A549 (cell line): ENCODE measurements at regions not wholly inside any gene's neighbourhood (a gene's known extent, or its start where the extent isn't known, plus 50 kb on each side); places are given as distances from the start of the nearest gene placed in this dataset.
"Not testable (repeated sequence)": the region's sequence is repeated elsewhere in the genome, so short reads cannot be mapped to it uniquely, and the experiment has no call there.

Experiments used
- ATAC-seq, 2 experiments: fragments of 200-7000 bp in 1 of 2; fragments of >200 bp in 1 of 2; cut with Nextera tagmentation in 1 of 2; cut with Tn5 transposase in 1 of 2; 3 replicates each; pipeline versions ENCODE4 v1.8.0 to v1.9.1; 2018 to 2020; ENCODE audit warnings: mild to moderate bottlenecking in 1 of 2, moderate library complexity in 1 of 2
- CTCF ChIA-PET: fragments of 300-600 bp; sonication (Branson Sonifier 250); formaldehyde crosslinking; extraction: SDS; loops from one replicate; lab custom pipeline; 2021; ENCODE audit warnings: antibody characterized with exemption, inconsistent platforms; lab: Yijun Ruan, JAX
- POLR2A ChIA-PET: fragments of 350-600 bp; formaldehyde crosslinking; extraction: SDS; loops from one replicate; lab custom pipeline; 2021; ENCODE audit warnings: antibody characterized with exemption, inconsistent platforms; lab: Yijun Ruan, JAX
- DNase-seq, 2 experiments: peaks; one replicate each; pipeline versions ENCODE4 v3.0.0 to v3.0.0-alpha.2; 2011 to 2016; ENCODE audit warnings: low read depth in 1 of 2, low spot score in 1 of 2
- FAIRE-seq: peaks from 2 replicates; lab custom pipeline; 2011; peaks lifted over from hg19 to GRCh38; lab: Jason Lieb, UNC
- H3K27ac ChIP-seq, 2 experiments: fragments of >200 bp; sonication (Bioruptor Twin); formaldehyde crosslinking; 3 replicates each; pipeline ENCODE4 v1.5.1; 2016 to 2017
- H3K4me1 ChIP-seq: fragments of >200 bp; sonication (Bioruptor Twin); formaldehyde crosslinking; 3 replicates; pipeline ENCODE4 v1.6.1; 2016
- H3K4me2 ChIP-seq: fragments of >200 bp; sonication (Bioruptor Twin); formaldehyde crosslinking; 3 replicates; pipeline ENCODE4 v1.6.1; 2016
- H3K4me3 ChIP-seq: fragments of >200 bp; sonication (Bioruptor Twin); formaldehyde crosslinking; 3 replicates; pipeline ENCODE4 v1.5.1; 2016
- H3K9me3 ChIP-seq: fragments of >200 bp; sonication (Bioruptor Twin); formaldehyde crosslinking; 3 replicates; pipeline ENCODE4 v1.6.1; 2016
- BHLHE40 ChIP-seq: IDR thresholded peaks from 2 replicates; pipeline ENCODE4 v1.6.1; 2012; ENCODE audit warnings: low read depth, low read length, inconsistent platforms
- CEBPB ChIP-seq, 2 experiments: fragments of >200 bp in 1 of 2; sonication (Bioruptor Twin) in 1 of 2; formaldehyde crosslinking in 1 of 2; IDR thresholded peaks; 2 replicates each; pipeline ENCODE4 v1.6.1; 2012 to 2016
- E2F6 ChIP-seq: IDR thresholded peaks from 2 replicates; pipeline ENCODE4 v1.6.1; 2012; ENCODE audit warnings: low read depth, borderline replicate concordance
- EP300 ChIP-seq, 2 experiments: fragments of >200 bp; sonication (Bioruptor Twin); formaldehyde crosslinking; IDR thresholded peaks; 2 replicates in 1 of 2; 3 replicates in 1 of 2; pipeline ENCODE4 v1.6.1; 2016 to 2017
- ESRRA ChIP-seq: fragments of 150-350 bp; IDR thresholded peaks from 2 replicates; pipeline ENCODE4 v1.6.1; 2014; ENCODE audit warnings: mild to moderate bottlenecking, low read length, borderline replicate concordance
- FOSB ChIP-seq: fragments of 250-450 bp; sonication (Bioruptor Pico); IDR thresholded peaks from 2 replicates; pipeline ENCODE4 v1.5.0; 2020; ENCODE audit warnings: mild to moderate bottlenecking, moderate library complexity
- FOXS1 ChIP-seq: fragments of 250-450 bp; sonication (Bioruptor Pico); IDR thresholded peaks from 2 replicates; pipeline ENCODE4 v1.5.0; 2020; ENCODE audit warnings: mild to moderate bottlenecking, moderate library complexity
- JUN ChIP-seq, 2 experiments: fragments of >200 bp; sonication (Bioruptor Twin); formaldehyde crosslinking; IDR thresholded peaks; 2 replicates in 1 of 2; 3 replicates in 1 of 2; pipeline ENCODE4 v1.6.1; 2016 to 2017
- KDM1A ChIP-seq: fragments of 200-600 bp; sonication (generic); IDR thresholded peaks from 2 replicates; pipeline ENCODE4 v1.6.1; 2016; ENCODE audit warnings: low read depth, mild to moderate bottlenecking
- MYC ChIP-seq: IDR thresholded peaks from 2 replicates; pipeline ENCODE4 v1.6.1; 2012; ENCODE audit warnings: mild to moderate bottlenecking, inconsistent platforms, low read length, improper control_type of control experiment, borderline replicate concordance
- PHF8 ChIP-seq: fragments of 200-600 bp; sonication (generic); IDR thresholded peaks from 2 replicates; pipeline ENCODE4 v1.6.1; 2016; ENCODE audit warnings: low read depth, mild to moderate bottlenecking, antibody characterized with exemption, moderate library complexity, borderline replicate concordance
- RAD21 ChIP-seq, 2 experiments: fragments of >200 bp in 1 of 2; sonication (Bioruptor Twin) in 1 of 2; formaldehyde crosslinking in 1 of 2; IDR thresholded peaks in 1 of 2; conservative IDR thresholded peaks in 1 of 2; 2 replicates in 1 of 2; 3 replicates in 1 of 2; pipeline ENCODE4 v1.6.1; 2012 to 2018; ENCODE audit warnings: inconsistent platforms in 1 of 2
- SMC3 ChIP-seq: fragments of >200 bp; sonication (Bioruptor Twin); formaldehyde crosslinking; IDR thresholded peaks from 3 replicates; pipeline ENCODE4 v1.6.1; 2018; ENCODE audit warnings: inconsistent platforms
- SREBF2 ChIP-seq: fragments of 450-650 bp; IDR thresholded peaks from 2 replicates; pipeline ENCODE4 v1.6.1; 2014; ENCODE audit warnings: mild to moderate bottlenecking, moderate library complexity
- ZC3H11A ChIP-seq: fragments of 450-650 bp; IDR thresholded peaks from 2 replicates; pipeline ENCODE4 v1.6.1; 2014; ENCODE audit warnings: antibody characterized with exemption, mild to moderate bottlenecking
- ZFP36 ChIP-seq: fragments of 450-650 bp; IDR thresholded peaks from 2 replicates; pipeline ENCODE4 v1.6.1; 2014; ENCODE audit warnings: borderline replicate concordance; ENCODE audit not compliant: partially characterized antibody
- WGBS: methylation state at CpG from one replicate; pipeline ENCODE4 v1.1.6; 2017; ENCODE audit errors: missing lambda C conversion rate; 5-methylcytosine and 5-hydroxymethylcytosine counted together
- TF ChIP-seq, protein P1 (sequence below): fragments of >200 bp; sonication (Bioruptor Twin); formaldehyde crosslinking; IDR thresholded peaks from 3 replicates; pipeline ENCODE4 v1.5.1; 2016

GRCh38 chr14:103281496-103282231 lies 52.4 kb upstream of the EIF5 start:
- no peak overlapping the region for H3K4me2 ChIP-seq
- FAIRE-seq: no peak
- peak; percentile 86 to 90; a peak in 5 of 6 replicates for ATAC-seq
- TF ChIP-seq SMC3 (peak; percentile 61), SREBF2 (no peak), ESRRA (0 out of 2 replicates have a peak, but pooled peaks have one; percentile 42), RAD21 (conservative IDR thresholded peaks at IDR 0.05 in 1 of 2, IDR thresholded peaks at IDR 0.05 in 1 of 2) (peak; percentile 60 to 71)
- TF ChIP-seq, protein P1, sequence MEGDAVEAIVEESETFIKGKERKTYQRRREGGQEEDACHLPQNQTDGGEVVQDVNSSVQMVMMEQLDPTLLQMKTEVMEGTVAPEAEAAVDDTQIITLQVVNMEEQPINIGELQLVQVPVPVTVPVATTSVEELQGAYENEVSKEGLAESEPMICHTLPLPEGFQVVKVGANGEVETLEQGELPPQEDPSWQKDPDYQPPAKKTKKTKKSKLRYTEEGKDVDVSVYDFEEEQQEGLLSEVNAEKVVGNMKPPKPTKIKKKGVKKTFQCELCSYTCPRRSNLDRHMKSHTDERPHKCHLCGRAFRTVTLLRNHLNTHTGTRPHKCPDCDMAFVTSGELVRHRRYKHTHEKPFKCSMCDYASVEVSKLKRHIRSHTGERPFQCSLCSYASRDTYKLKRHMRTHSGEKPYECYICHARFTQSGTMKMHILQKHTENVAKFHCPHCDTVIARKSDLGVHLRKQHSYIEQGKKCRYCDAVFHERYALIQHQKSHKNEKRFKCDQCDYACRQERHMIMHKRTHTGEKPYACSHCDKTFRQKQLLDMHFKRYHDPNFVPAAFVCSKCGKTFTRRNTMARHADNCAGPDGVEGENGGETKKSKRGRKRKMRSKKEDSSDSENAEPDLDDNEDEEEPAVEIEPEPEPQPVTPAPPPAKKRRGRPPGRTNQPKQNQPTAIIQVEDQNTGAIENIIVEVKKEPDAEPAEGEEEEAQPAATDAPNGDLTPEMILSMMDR: peak; percentile 25; the same call in 2 of the 3 replicates
- POLR2A ChIA-PET: no interaction called here
- CTCF ChIA-PET: interaction anchor here (0.6 to 15.9 kb wide), 19 partner anchors 11 to 207 kb away, joined by 3 to 345 read pairs (median 3); partner anchors contain the start of gene TNFAIP2
- 84% methylated on average over 11 of the region's 11 CpGs for WGBS
- H3K4me1 ChIP-seq: peaks cover 34% of the 10 kb centered on the region
- peak; percentile 62 to 70 for DNase-seq
- H3K9me3 ChIP-seq: no peaks in the 10 kb centered on the region
- H3K4me3 ChIP-seq: no peak overlapping the region
- peak overlapping the region; percentile 61 to 80 for H3K27ac ChIP-seq

GRCh38 chr14:103282309-103282708 lies 51.7 kb upstream of the EIF5 start:
- DNase-seq, H3K4me2 ChIP-seq, FAIRE-seq, H3K4me3 ChIP-seq, H3K9me3 ChIP-seq, POLR2A ChIA-PET, ATAC-seq: not testable (repeated sequence)
- 90% methylated on average over 17 of the region's 17 CpGs for WGBS
- CTCF ChIA-PET: interaction anchor here (0.6 to 15.9 kb wide), 12 partner anchors 10 to 208 kb away, joined by 3 to 345 read pairs (median 4); no protein-coding TSS in a partner anchor
- peaks cover 34% of the 10 kb centered on the region for H3K4me1 ChIP-seq
- H3K27ac ChIP-seq: peak overlapping the region; percentile 61 to 80; a peak in 3 of 6 replicates

DNA sequence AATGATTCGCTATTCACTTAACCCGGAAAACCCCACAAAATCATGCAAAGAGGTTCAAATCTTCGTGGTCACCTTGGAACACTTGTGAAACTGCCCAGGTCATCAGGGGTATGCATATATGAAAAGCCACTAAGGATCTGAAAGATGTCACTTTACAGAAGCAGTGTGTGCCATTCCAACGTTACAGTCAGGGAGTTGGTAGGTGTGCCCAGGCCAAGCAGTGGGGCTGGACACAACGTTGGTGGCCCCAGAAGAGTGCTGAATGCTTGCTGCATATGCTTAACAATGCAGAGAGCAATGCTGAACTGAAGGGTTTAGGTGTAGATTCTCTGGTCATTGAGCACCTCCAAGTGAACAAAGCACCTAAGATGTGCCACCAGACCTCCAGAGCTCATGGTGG lies 51.1 kb upstream of the EIF5 start:
- CTCF ChIA-PET: interaction anchor here (0.5 to 15.9 kb wide), 5 partner anchors 10 to 204 kb away, joined by 3 to 345 read pairs (median 11); no protein-coding TSS in a partner anchor

More for the DNA sequence above, 51.1 kb upstream of the EIF5 start:
- FAIRE-seq (no peak), DNase-seq (no peak), ATAC-seq (no peak)
- no peak overlapping the region for H3K4me2 ChIP-seq
- peaks cover 34% of the 10 kb centered on the region for H3K4me1 ChIP-seq
- no peak overlapping the region for H3K4me3 ChIP-seq
- 63% methylated on average over 5 of the region's 5 CpGs for WGBS
- H3K9me3 ChIP-seq: no peaks in the 10 kb centered on the region
- H3K27ac ChIP-seq: peak overlapping the region in 1 of 2 experiments; percentile 43; a peak in 3 of 6 replicates
- POLR2A ChIA-PET: no interaction called here
- no peak for TF ChIP-seq E2F6
- no peak for TF ChIP-seq ZC3H11A
- TF ChIP-seq CEBPB (IDR thresholded peaks at IDR 0.05): no peak
- TF ChIP-seq EP300 (IDR thresholded peaks at IDR 0.05): no peak
- TF ChIP-seq, protein P1: no peak
- no peak for TF ChIP-seq ZFP36
- no peak for TF ChIP-seq MYC
- no peak for TF ChIP-seq PHF8
- TF ChIP-seq FOSB (CRISPR knock-in tag): no peak
- TF ChIP-seq FOXS1: no peak
- no peak for TF ChIP-seq BHLHE40
- no peak for TF ChIP-seq JUN (IDR thresholded peaks at IDR 0.05)
- no peak for TF ChIP-seq KDM1A
